HepG2 (cell line): ENCODE measurements at regions not wholly inside any gene's neighbourhood (a gene's known extent, or its start where the extent isn't known, plus 50 kb on each side); places are given as distances from the start of the nearest gene placed in this dataset.
A peak's percentile ranks its signal among the peaks of the same experiment; 100 is the strongest.

Experiments
- ATAC-seq: fragments of 200-7000 bp; cut with Tn5 transposase; 3 replicates; pipeline ENCODE4 v1.9.1; 2020; ENCODE audit warnings: mild to moderate bottlenecking, moderate library complexity
- BruUV-seq: library from RNA; stranded (reverse); fragments of 400-500 nt; replicated peaks from 2 replicates; lab custom pipeline; 2021; lab: Mats Ljungman, UMichigan
- CTCF ChIA-PET: fragments of 300-600 bp; formaldehyde crosslinking; extraction: SDS; loops from one replicate; lab custom pipeline; 2021; ENCODE audit warnings: low total read pairs, inconsistent platforms, low intra/inter-chr PET ratio; lab: Yijun Ruan, JAX
- POLR2A ChIA-PET: fragments of 350-600 bp; sonication (Branson Sonifier 250); formaldehyde crosslinking; loops from one replicate; lab custom pipeline; 2020; ENCODE audit warnings: antibody characterized with exemption, inconsistent platforms; lab: Yijun Ruan, JAX
- DNase-seq: peaks from one replicate; pipeline ENCODE4 v3.0.0-alpha.2; 2015; ENCODE audit warnings: low spot score
- FAIRE-seq: peaks from 3 replicates; lab custom pipeline; 2011; peaks lifted over from hg19 to GRCh38; lab: Jason Lieb, UNC
- H2AFZ ChIP-seq: one replicate; pipeline ENCODE4 v1.6.1; 2011; ENCODE audit warnings: low read length, inconsistent platforms
- H3K27ac ChIP-seq: fragments of 300-600 bp; 3 replicates; pipeline ENCODE4 v1.8.0; 2011; ENCODE audit warnings: mixed run types, mild to moderate bottlenecking, mixed read lengths, low read length, inconsistent platforms; ENCODE audit not compliant: insufficient read depth; ENCODE audit errors: extremely low read length
- H3K27me3 ChIP-seq, 2 experiments: fragments of 200-600 bp in 1 of 2; 2 replicates in 1 of 2; 3 replicates in 1 of 2; pipeline versions ENCODE4 v1.6.0 to v1.8.0; 2011; ENCODE audit warnings: low read length in 2 of 2, mild to moderate bottlenecking in 2 of 2, moderate library complexity in 2 of 2, inconsistent platforms in 1 of 2; ENCODE audit not compliant: insufficient read depth in 2 of 2, control insufficient read depth in 1 of 2
- H3K36me3 ChIP-seq, 2 experiments: fragments of 200-600 bp in 1 of 2; replicated peaks in 1 of 2; 2 replicates in 1 of 2; 3 replicates in 1 of 2; pipeline versions ENCODE4 v1.5.1 to v1.8.0; 2011; ENCODE audit warnings: low read length in 2 of 2, inconsistent platforms in 1 of 2; ENCODE audit not compliant: insufficient read depth in 2 of 2, control insufficient read depth in 1 of 2
- H3K4me1 ChIP-seq: 2 replicates; pipeline ENCODE4 v1.5.1; 2012; ENCODE audit warnings: low read length, inconsistent platforms; ENCODE audit not compliant: insufficient read depth
- H3K4me2 ChIP-seq: 2 replicates; pipeline ENCODE4 v1.6.0; 2011; ENCODE audit warnings: low read depth, low read length, inconsistent platforms
- H3K4me3 ChIP-seq, 3 experiments: fragments of 200-600 bp in 1 of 3; sonication (generic), shearing (Covaris generic) in 1 of 3; replicated peaks in 1 of 3; 2 replicates each; pipeline ENCODE4 v1.5.1; 2011 to 2016; ENCODE audit warnings: low read length in 3 of 3, inconsistent platforms in 2 of 3, low read depth in 2 of 3, mild to moderate bottlenecking in 2 of 3, control low read depth in 1 of 3, mixed read lengths in 1 of 3; ENCODE audit not compliant: insufficient read depth in 1 of 3
- H3K79me2 ChIP-seq: one replicate; pipeline ENCODE4 v1.6.1; 2011; ENCODE audit warnings: low read length, inconsistent platforms; ENCODE audit not compliant: insufficient read depth
- H3K9ac ChIP-seq: 2 replicates; pipeline ENCODE4 v1.6.0; 2011; ENCODE audit warnings: mild to moderate bottlenecking, low read depth, low read length, inconsistent platforms; ENCODE audit not compliant: insufficient read depth
- H3K9me3 ChIP-seq: 2 replicates; pipeline ENCODE4 v1.5.1; 2012; ENCODE audit warnings: mild to moderate bottlenecking, low read length
- H4K20me1 ChIP-seq: 2 replicates; pipeline ENCODE4 v1.6.0; 2011; ENCODE audit warnings: inconsistent platforms, mild to moderate bottlenecking, low read length, moderate library complexity; ENCODE audit not compliant: insufficient read depth
- BRCA1 ChIP-seq: sonication (generic); formaldehyde crosslinking; IDR thresholded peaks from 2 replicates; pipeline ENCODE4 v1.4.0; 2020; ENCODE audit warnings: missing genetic modification reagents
- EED ChIP-seq: sonication (generic); formaldehyde crosslinking; IDR thresholded peaks from 2 replicates; pipeline ENCODE4 v1.5.0; 2020; ENCODE audit warnings: mild to moderate bottlenecking, missing genetic modification reagents
- KLF15 ChIP-seq: sonication (generic); formaldehyde crosslinking; IDR thresholded peaks from 2 replicates; pipeline ENCODE4 v1.8.1; 2023; ENCODE audit warnings: borderline replicate concordance, mild to moderate bottlenecking, inconsistent platforms, missing genetic modification reagents, mixed read lengths
- KLF16 ChIP-seq, 2 experiments: sonication (generic) in 1 of 2; formaldehyde crosslinking in 1 of 2; IDR thresholded peaks; 2 replicates each; pipeline versions ENCODE4 v1.6.1 to v1.8.0; 2016 to 2023; ENCODE audit warnings: missing genetic modification reagents in 2 of 2, missing compliant biosample characterization in 1 of 2
- POGZ ChIP-seq: sonication (generic); formaldehyde crosslinking; IDR thresholded peaks from 2 replicates; pipeline ENCODE4 v1.4.0; 2020; ENCODE audit warnings: mild to moderate bottlenecking, missing genetic modification reagents
- POLR2AphosphoS2 ChIP-seq: IDR thresholded peaks from 2 replicates; pipeline ENCODE4 v1.6.1; 2011; ENCODE audit warnings: low read depth, low read length, improper control_type of control experiment
- SNAI1 ChIP-seq: sonication (generic); formaldehyde crosslinking; IDR thresholded peaks from 2 replicates; pipeline ENCODE4 v1.5.0; 2020; ENCODE audit warnings: mild to moderate bottlenecking, missing genetic modification reagents, borderline replicate concordance
- ZC3H13 ChIP-seq: sonication (generic); formaldehyde crosslinking; IDR thresholded peaks from 2 replicates; pipeline ENCODE4 v1.8.1; 2023; ENCODE audit warnings: mild to moderate bottlenecking, missing genetic modification reagents, moderate library complexity
- ZMYM2 ChIP-seq: sonication (generic); formaldehyde crosslinking; IDR thresholded peaks from 2 replicates; pipeline ENCODE4 v1.8.0; 2022; ENCODE audit warnings: mild to moderate bottlenecking, missing genetic modification reagents
- ZNF30 ChIP-seq: sonication (generic); formaldehyde crosslinking; IDR thresholded peaks from 2 replicates; pipeline ENCODE4 v1.5.0; 2020; ENCODE audit warnings: mild to moderate bottlenecking, missing genetic modification reagents
- ZNF317 ChIP-seq: sonication (generic); formaldehyde crosslinking; IDR thresholded peaks from 2 replicates; pipeline ENCODE4 v1.5.0; 2020; ENCODE audit warnings: mild to moderate bottlenecking, missing genetic modification reagents
- ZNF383 ChIP-seq: sonication (generic); formaldehyde crosslinking; IDR thresholded peaks from 2 replicates; pipeline ENCODE4 v1.4.0; 2020; ENCODE audit warnings: missing genetic modification reagents, mild to moderate bottlenecking, borderline replicate concordance
- ZNF530 ChIP-seq: sonication (generic); formaldehyde crosslinking; IDR thresholded peaks from 2 replicates; pipeline ENCODE4 v1.5.0; 2020; ENCODE audit warnings: low read depth, mild to moderate bottlenecking, missing genetic modification reagents
- ZNF563 ChIP-seq: sonication (generic); formaldehyde crosslinking; IDR thresholded peaks from 2 replicates; pipeline ENCODE4 v1.8.0; 2022; ENCODE audit warnings: mild to moderate bottlenecking, moderate library complexity, missing genetic modification reagents
- ZNF572 ChIP-seq: sonication (generic); formaldehyde crosslinking; IDR thresholded peaks from 2 replicates; pipeline ENCODE4 v1.5.1; 2020; ENCODE audit warnings: mild to moderate bottlenecking, missing genetic modification reagents
- ZNF639 ChIP-seq: conservative IDR thresholded peaks from 2 replicates; pipeline ENCODE4 v1.6.1; 2018; ENCODE audit warnings: missing genetic modification reagents
- ZNF883 ChIP-seq: sonication (generic); formaldehyde crosslinking; IDR thresholded peaks from 2 replicates; pipeline ENCODE4 v1.5.1; 2020; ENCODE audit warnings: mild to moderate bottlenecking, missing genetic modification reagents; ENCODE audit errors: not compliant biosample characterization
- ZSCAN5A ChIP-seq: sonication (generic); formaldehyde crosslinking; IDR thresholded peaks from 2 replicates; pipeline ENCODE4 v1.8.0; 2022; ENCODE audit warnings: mild to moderate bottlenecking, missing genetic modification reagents, borderline replicate concordance
- WGBS: methylation state at CpG from one replicate; pipeline ENCODE4 v1.1.6; 2017; ENCODE audit warnings: low lambda C conversion rate; 5-methylcytosine and 5-hydroxymethylcytosine counted together
- in situ Hi-C: cut with HindIII; loops from 2 replicates; pipeline ENCODE4 v1.10.0; 2017; ENCODE audit warnings: low pct_unique_long_range_greater_than_20kb; ENCODE audit not compliant: extremely low pct_ligation_motif_present
- intact Hi-C: fragments of 100-400 bp; cut with micrococcal nuclease; formaldehyde crosslinking; loops from one replicate; pipeline ENCODE4 v1.10.0; 2022; ENCODE audit not compliant: unreplicated experiment

- in situ Hi-C loops: no loop called here
- Histone ChIP-seq H3K4me3 (no peak overlapping the region), H3K4me2 (no peak overlapping the region), H3K36me3 (no peaks in the 10 kb centered on the region), H4K20me1 (no peaks in the 10 kb centered on the region), H3K27ac (no peak overlapping the region)
- peak; percentile 43 for FAIRE-seq
- CTCF ChIA-PET: no interaction called here
- TF ChIP-seq KLF16 (CRISPR knock-in tag; IDR thresholded peaks at IDR 0.05): no peak
- no peak for TF ChIP-seq ZNF883 (CRISPR knock-in tag)
- TF ChIP-seq KLF15 (CRISPR knock-in tag): no peak
- no peak for TF ChIP-seq ZNF30 (CRISPR knock-in tag)
- no peak for TF ChIP-seq EED (CRISPR knock-in tag)
- TF ChIP-seq ZNF383 (CRISPR knock-in tag): no peak
- TF ChIP-seq ZNF639 (CRISPR knock-in tag): no peak
- no peak for TF ChIP-seq BRCA1 (CRISPR knock-in tag)
- no peak for TF ChIP-seq ZNF530 (CRISPR knock-in tag)
- no peak for TF ChIP-seq ZC3H13
- no peak for TF ChIP-seq ZNF572 (CRISPR knock-in tag)
- no peak for TF ChIP-seq ZSCAN5A (CRISPR knock-in tag)
- no peak for TF ChIP-seq SNAI1
- no peak for TF ChIP-seq ZMYM2 (CRISPR knock-in tag)
- no peak for TF ChIP-seq POGZ (CRISPR knock-in tag)
- no peak for TF ChIP-seq ZNF563 (CRISPR knock-in tag)
- TF ChIP-seq POLR2AphosphoS2: no peak
- no peak for TF ChIP-seq ZNF317 (CRISPR knock-in tag)
- TF ChIP-seq, all 625 proteins: peak for 0
- Histone ChIP-seq H3K4me1 (peaks cover 17% of the 10 kb centered on the region), H3K9ac (no peak overlapping the region), H3K27me3 (no peaks in the 10 kb centered on the region), H3K79me2 (no peaks in the 10 kb centered on the region), H3K9me3 (no peaks in the 10 kb centered on the region), H2AFZ (no peak overlapping the region)
- BruUV-seq: no TSS peak
- peak; percentile 60 for ATAC-seq
- no peak for DNase-seq
- intact Hi-C loops: no loop called here
- POLR2A ChIA-PET: no interaction called here
- 71% methylated on average over 2 of the region's 3 CpGs for WGBS
Observed at GRCh38 chr17:20823905-20824304, 218.9 kb downstream of the USP22 start.
